Amniotic stem cell (primary cell): ENCODE measurements at regions not wholly inside any gene's neighbourhood (a gene's known extent, or its start where the extent isn't known, plus 50 kb on each side); places are given as distances from the start of the nearest gene placed in this dataset.

ENCODE experiments used
- DNase-seq: peaks from one replicate; lab custom pipeline; 2025; lab: John Stamatoyannopoulos, UW

- DNase-seq: no peak
Observed at GRCh38 chr5:10876006-10876744, 115.1 kb upstream of the DAP start.

GRCh38 chr5:10875201-10875768 is 114.3 kb upstream of the DAP start:
- DNase-seq: no peak

- no peak for DNase-seq
Observed at GRCh38 chr5:10874541-10874940, 113.5 kb upstream of the DAP start.

DNA sequence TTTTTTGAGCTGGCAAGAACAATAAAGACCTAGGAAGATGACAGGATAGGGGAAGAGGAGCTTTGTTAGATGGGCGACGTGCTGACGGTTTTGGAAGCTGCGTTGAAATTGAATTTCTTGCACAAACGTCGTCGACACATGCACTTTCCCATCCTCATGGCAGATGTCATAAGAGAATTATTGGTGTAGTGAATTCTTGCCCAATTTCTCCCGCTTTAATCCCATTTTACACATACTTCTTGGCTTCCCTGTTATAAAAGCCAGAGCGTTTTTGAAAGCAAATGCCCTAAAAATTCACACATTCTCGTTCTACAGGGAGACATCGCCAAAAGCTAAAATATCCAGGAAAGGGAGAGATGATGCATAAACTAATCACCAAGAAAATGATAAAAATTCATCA is 109.8 kb upstream of the DAP start:
- DNase-seq: no peak

GRCh38 chr5:10868956-10869355 is 107.9 kb upstream of the DAP start:
- DNase-seq: no peak

DNA sequence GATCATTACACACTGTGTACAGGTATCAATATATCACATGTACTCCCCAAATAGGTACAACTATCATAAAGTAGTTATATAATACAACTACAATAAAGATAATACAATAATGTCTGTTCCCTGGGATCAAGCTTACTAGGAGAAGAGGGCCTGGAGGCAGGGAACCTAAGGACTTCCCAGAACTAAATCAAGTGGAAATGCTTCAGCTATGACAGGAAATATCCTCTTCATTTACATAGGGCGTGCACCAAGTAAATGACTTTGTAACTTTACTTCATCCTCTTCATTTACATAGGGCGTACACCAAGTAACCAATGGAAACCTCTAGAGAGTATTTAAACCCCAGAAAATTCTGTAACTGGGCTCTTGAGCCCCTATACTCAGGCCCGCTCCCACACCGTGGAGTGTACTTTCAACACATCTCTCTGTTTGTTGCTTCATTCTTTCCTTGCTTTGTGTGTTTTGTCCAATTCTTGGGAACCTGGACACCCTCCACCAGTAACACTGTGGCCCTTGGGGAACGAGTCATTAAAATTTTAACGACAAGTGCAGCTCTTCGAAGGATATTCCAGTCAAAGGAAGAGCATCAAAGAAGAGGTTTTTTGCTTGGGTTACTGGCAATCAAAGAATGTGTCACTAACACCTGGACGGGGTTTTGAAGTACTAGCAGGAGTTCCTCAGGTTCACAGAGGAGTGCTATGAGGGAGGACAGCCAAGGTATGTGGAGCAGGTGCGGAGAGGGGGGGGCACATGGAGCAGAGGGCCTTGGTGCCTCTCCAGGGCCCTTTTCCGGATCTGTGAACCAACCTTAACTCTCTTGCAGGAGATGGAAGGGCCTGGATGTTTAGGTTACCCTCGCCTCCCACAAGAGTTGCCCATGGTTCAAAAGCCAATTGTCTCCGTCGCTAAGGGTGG is 106.6 kb upstream of the DAP start:
- no peak for DNase-seq

- DNase-seq: no peak
Observed at GRCh38 chr5:10866913-10867312, 105.9 kb upstream of the DAP start.

DNA sequence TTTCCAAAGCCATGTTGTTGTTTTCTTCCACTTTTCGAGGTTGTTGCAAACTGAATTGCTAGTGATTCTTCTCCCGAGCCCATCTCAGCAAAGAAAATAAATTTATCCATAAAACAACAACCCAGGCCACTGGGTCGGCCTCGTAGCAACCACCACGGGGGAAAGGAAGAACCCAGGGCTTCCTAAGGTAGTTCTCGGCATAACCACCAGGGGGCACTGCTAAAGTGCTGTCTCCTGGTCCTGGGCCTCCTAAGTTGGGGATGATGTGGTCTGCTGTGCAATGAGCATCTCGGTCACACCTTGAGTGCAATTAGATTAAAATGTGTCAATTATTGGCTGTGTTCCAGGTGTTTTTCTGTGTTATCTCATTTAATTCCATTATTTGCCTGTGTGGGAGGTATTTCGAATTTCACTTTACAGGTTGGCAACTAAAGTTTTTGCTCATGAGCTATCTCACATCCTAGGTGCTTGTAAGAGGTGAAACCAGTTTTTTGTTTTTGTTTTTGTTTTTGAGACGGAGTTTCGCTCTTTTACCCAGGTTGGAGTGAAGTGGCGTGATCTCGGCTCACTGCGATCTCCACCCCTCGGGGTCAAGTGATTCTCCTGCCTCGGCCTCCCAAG is 102.8 kb upstream of the DAP start:
- no peak for DNase-seq

GRCh38 chr5:10862085-10862484 is 101.1 kb upstream of the DAP start:
- DNase-seq: no peak

DNA sequence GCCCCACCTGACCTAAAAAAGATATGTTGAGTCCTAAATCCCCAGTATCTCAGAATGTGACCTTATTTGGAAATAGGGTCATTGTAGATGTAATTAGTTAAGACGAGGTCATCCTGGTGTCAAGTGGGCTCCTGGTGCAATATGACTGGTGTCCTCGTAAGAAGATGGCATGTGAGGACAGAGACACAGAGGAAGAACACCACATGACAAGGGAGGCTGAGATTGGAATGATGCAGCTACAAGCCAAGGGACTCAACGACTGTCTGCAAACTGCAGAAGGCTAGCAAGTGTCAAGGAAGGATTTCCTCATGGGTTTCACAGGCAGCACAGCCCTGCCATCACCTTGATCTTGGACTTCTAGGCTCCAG is 100.4 kb upstream of the DAP start:
- DNase-seq: no peak

- DNase-seq: no peak
Observed at GRCh38 chr5:10860645-10861422, 99.8 kb upstream of the DAP start.

GRCh38 chr5:10860196-10860543 is 99.1 kb upstream of the DAP start:
- DNase-seq: no peak

DNA sequence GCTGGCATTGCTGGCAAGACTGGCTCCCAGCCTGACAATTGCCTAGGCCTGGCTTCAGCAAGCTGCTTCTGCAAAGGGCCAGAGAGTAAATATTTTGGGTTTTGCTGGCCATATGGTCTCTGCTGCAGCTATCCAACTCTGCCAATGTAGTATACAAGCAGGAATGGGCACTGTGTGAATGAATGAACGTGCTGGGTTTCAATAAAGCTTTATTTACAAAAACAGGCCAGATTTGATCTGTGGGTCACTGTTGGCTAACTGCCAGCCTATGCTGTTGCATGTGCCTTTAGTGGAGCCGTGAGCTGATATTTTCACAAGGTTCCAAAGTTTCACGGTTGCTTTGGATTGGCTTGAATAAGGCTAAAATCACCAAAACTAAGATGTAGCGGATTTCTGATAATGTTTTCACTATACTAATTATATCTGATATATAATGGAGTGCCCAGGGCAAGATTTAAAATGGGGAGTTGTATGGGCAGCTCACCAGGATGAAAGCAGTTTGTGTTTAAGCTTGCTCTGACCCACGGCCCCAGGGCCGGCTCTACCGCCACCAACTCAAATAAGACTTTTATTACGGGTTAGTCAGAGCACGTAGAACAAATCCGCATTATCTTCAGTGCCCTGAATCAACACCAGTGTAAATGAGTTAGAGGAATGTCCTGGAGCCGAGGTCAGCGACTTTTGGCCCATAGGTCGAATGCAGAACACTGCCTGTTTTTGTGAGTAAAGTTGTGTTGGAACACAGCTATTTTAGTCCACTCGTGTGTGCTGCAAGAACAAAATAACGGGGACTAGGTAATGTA is 98.6 kb upstream of the DAP start:
- DNase-seq: no peak

GRCh38 chr5:10858945-10859344 is 97.9 kb upstream of the DAP start:
- DNase-seq: no peak

- no peak for DNase-seq
Observed at GRCh38 chr5:10858307-10858706, 97.3 kb upstream of the DAP start.

- no peak for DNase-seq
Observed at GRCh38 chr5:10857338-10857733, 96.3 kb upstream of the DAP start.

- DNase-seq: peak; percentile 78
Observed at GRCh38 chr5:10856683-10857337, 95.8 kb upstream of the DAP start.

GRCh38 chr5:10856071-10856470 is 95.0 kb upstream of the DAP start:
- no peak for DNase-seq

GRCh38 chr5:10854506-10855277 is 93.7 kb upstream of the DAP start:
- DNase-seq: no peak

DNA sequence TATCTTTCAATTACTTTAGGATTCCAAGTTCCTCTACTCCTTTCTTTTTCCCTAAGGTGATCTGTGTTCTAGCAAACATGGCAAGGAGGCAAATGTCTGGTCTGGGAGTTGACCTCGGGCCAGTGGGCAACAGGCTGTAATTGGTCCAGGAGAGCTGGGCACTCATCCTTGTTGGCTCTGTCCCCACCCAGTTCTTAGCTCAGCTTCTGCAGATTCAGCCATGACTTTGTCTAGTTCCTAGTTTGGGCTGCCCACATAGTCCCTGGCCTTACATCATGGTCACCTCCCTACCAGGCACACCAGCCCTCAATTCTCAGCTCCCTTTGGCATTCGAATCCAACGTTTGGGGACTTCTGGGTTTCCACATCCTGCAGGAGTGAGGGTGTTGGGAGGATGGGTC is 92.1 kb upstream of the DAP start:
- no peak for DNase-seq
